SKM-1 treated with dmso at 0.1 percent for 144 hours (cell line): ENCODE measurements at regions not wholly inside any gene's neighbourhood (a gene's known extent, or its start where the extent isn't known, plus 50 kb on each side); places are given as distances from the start of the nearest gene placed in this dataset.
"Not testable (repeated sequence)": the region's sequence is repeated elsewhere in the genome, so short reads cannot be mapped to it uniquely, and the experiment has no call there.

Source experiments
- DNase-seq: peaks from one replicate; lab custom pipeline; 2025; ENCODE audit not compliant: unreplicated experiment; lab: John Stamatoyannopoulos, UW

- DNase-seq, result no peak
Observed at GRCh38 chr4:177791188-177791587, 349.0 kb upstream of the AGA start.

GRCh38 chr4:177796841-177797240 is 354.6 kb upstream of the AGA start:
- no peak for DNase-seq

- no peak for DNase-seq
Observed at GRCh38 chr4:177798161-177798560, 355.9 kb upstream of the AGA start.

GRCh38 chr4:177802162-177802561 is 359.9 kb upstream of the AGA start:
- no peak for DNase-seq

- DNase-seq, result no peak
Observed at GRCh38 chr4:177802661-177803060, 360.4 kb upstream of the AGA start.

- DNase-seq, result no peak
Observed at GRCh38 chr4:177803151-177803550, 360.9 kb upstream of the AGA start.

- DNase-seq, result no peak
Observed at GRCh38 chr4:177809791-177810190, 367.6 kb upstream of the AGA start.

GRCh38 chr4:177810220-177810619 is 368.0 kb upstream of the AGA start:
- DNase-seq, result no peak

- not testable (repeated sequence) for DNase-seq
Observed at GRCh38 chr4:177818392-177818791, 376.2 kb upstream of the AGA start.

GRCh38 chr4:177826973-177827372 is 384.7 kb upstream of the AGA start:
- DNase-seq, result no peak

GRCh38 chr4:177841258-177841657 is 399.0 kb upstream of the AGA start:
- no peak for DNase-seq

- no peak for DNase-seq
Observed at GRCh38 chr4:177853229-177853628, 411.0 kb upstream of the AGA start.

GRCh38 chr4:177855507-177856197 is 413.4 kb upstream of the AGA start:
- no peak for DNase-seq

- no peak for DNase-seq
Observed at GRCh38 chr4:177860171-177860570, 417.9 kb upstream of the AGA start.

GRCh38 chr4:177861551-177862094 is 419.4 kb upstream of the AGA start:
- no peak for DNase-seq

- DNase-seq, result no peak
Observed at GRCh38 chr4:177862541-177863176, 420.4 kb upstream of the AGA start.

GRCh38 chr4:177879851-177880250 is 437.6 kb upstream of the AGA start:
- no peak for DNase-seq

GRCh38 chr4:177895136-177895535 is 452.9 kb upstream of the AGA start:
- no peak for DNase-seq

GRCh38 chr4:177901786-177902185 is 459.5 kb upstream of the AGA start:
- no peak for DNase-seq

GRCh38 chr4:177902386-177902785 is 460.1 kb upstream of the AGA start:
- DNase-seq, result no peak

- no peak for DNase-seq
Observed at GRCh38 chr4:177907736-177908424, 465.6 kb upstream of the AGA start.

GRCh38 chr4:177921715-177922114 is 479.5 kb upstream of the AGA start:
- no peak for DNase-seq
